Progenitor cell of endocrine pancreas (in vitro differentiated cells): ENCODE measurements at regions not wholly inside any gene's neighbourhood (a gene's known extent, or its start where the extent isn't known, plus 50 kb on each side); places are given as distances from the start of the nearest gene placed in this dataset.

Experiments
- DNase-seq: peaks from one replicate; pipeline ENCODE4 v3.0.0; 2021; ENCODE audit warnings: low spot score; ENCODE audit not compliant: unreplicated experiment
- H3K27ac Mint-ChIP-seq: 2 replicates; pipeline ENCODE4 v1.8.0; 2021; ENCODE audit warnings: mild to moderate bottlenecking, moderate library complexity, mixed read lengths
- H3K27me3 Mint-ChIP-seq: 2 replicates; pipeline ENCODE4 v1.8.0; 2021; ENCODE audit warnings: mixed read lengths
- H3K36me3 Mint-ChIP-seq: 2 replicates; pipeline ENCODE4 v1.8.0; 2022; ENCODE audit warnings: mixed read lengths; ENCODE audit not compliant: insufficient read depth
- H3K4me1 Mint-ChIP-seq: 2 replicates; pipeline ENCODE4 v1.8.0; 2021; ENCODE audit warnings: low read depth, mixed read lengths
- H3K4me3 Mint-ChIP-seq: 2 replicates; pipeline ENCODE4 v1.8.0; 2021; ENCODE audit warnings: low read depth, mild to moderate bottlenecking, moderate library complexity, mixed read lengths
- H3K9me3 Mint-ChIP-seq: 2 replicates; pipeline ENCODE4 v1.8.0; 2021; ENCODE audit warnings: low read depth, mixed read lengths
- CTCF ChIP-seq: fragments of 200-600 bp; sonication (generic); IDR thresholded peaks from one replicate; pipeline ENCODE4 v1.5.0; 2021; ENCODE audit warnings: antibody characterized with exemption, mild to moderate bottlenecking; ENCODE audit not compliant: unreplicated experiment

- Mint-ChIP-seq H3K27me3 (no peaks in the 10 kb centered on the region), H3K9me3 (peaks cover 20% of the 10 kb centered on the region), H3K27ac (no peak overlapping the region), H3K4me1 (no peaks in the 10 kb centered on the region), H3K36me3 (no peaks in the 10 kb centered on the region), H3K4me3 (no peak overlapping the region)
- no peak for TF ChIP-seq CTCF
- no peak for DNase-seq
Measured at GRCh38 chr2:137802038-137802437, 162.2 kb upstream of the HNMT start.

GRCh38 chr2:137806068-137806805 is 158.0 kb upstream of the HNMT start:
- Mint-ChIP-seq H3K36me3 (no peaks in the 10 kb centered on the region), H3K4me3 (no peak overlapping the region), H3K27ac (no peak overlapping the region), H3K9me3 (peaks cover 20% of the 10 kb centered on the region), H3K4me1 (no peaks in the 10 kb centered on the region), H3K27me3 (no peaks in the 10 kb centered on the region)
- no peak for TF ChIP-seq CTCF
- no peak for DNase-seq

- H3K36me3 Mint-ChIP-seq, result no peaks in the 10 kb centered on the region
- no peak for TF ChIP-seq CTCF
- no peaks in the 10 kb centered on the region for H3K27me3 Mint-ChIP-seq
Measured at GRCh38 chr2:137809252-137809651, 155.0 kb upstream of the HNMT start.

GRCh38 chr2:137809837-137810236 is 154.4 kb upstream of the HNMT start:
- no peaks in the 10 kb centered on the region for H3K9me3 Mint-ChIP-seq
- H3K36me3 Mint-ChIP-seq, result no peaks in the 10 kb centered on the region
- H3K27me3 Mint-ChIP-seq, result no peaks in the 10 kb centered on the region
- no peak for TF ChIP-seq CTCF
- H3K27ac Mint-ChIP-seq, result no peak overlapping the region
- H3K4me3 Mint-ChIP-seq, result no peak overlapping the region
- DNase-seq, result no peak
- H3K4me1 Mint-ChIP-seq, result no peaks in the 10 kb centered on the region

More at GRCh38 chr2:137809252-137809651, 155.0 kb upstream of the HNMT start:
- Mint-ChIP-seq H3K9me3 (no peaks in the 10 kb centered on the region), H3K4me3 (no peak overlapping the region), H3K27ac (no peak overlapping the region), H3K4me1 (no peaks in the 10 kb centered on the region)
- DNase-seq, result no peak

- Mint-ChIP-seq H3K9me3 (no peaks in the 10 kb centered on the region), H3K4me3 (no peak overlapping the region), H3K27me3 (no peaks in the 10 kb centered on the region), H3K4me1 (no peaks in the 10 kb centered on the region), H3K27ac (no peak overlapping the region), H3K36me3 (no peaks in the 10 kb centered on the region)
- no peak for DNase-seq
- TF ChIP-seq CTCF, result no peak
Measured at GRCh38 chr2:137812517-137812916, 151.8 kb upstream of the HNMT start.
